ENCODE measurements at regions not wholly inside any gene's neighbourhood (a gene's known extent, or its start where the extent isn't known, plus 50 kb on each side); places are given as distances from the start of the nearest gene placed in this dataset.

DNA sequence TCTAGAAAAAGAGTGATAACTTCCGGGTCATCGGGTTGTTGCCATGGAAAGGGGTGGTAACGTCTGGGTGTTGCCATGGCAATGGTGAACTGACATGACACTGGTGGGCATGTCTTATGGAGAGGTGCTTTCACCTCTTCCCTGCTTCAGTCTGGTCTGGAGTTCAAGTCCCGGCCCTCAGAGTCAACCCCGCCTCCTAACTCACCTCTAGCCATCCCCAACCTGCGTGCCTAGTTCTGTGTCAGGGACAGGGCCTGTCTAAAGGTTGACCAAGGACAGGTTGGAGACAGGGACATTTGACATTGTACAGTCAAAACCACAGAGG, 96.0 kb downstream of the LSM3 start:
- TF ChIP-seq, protein P1, sequence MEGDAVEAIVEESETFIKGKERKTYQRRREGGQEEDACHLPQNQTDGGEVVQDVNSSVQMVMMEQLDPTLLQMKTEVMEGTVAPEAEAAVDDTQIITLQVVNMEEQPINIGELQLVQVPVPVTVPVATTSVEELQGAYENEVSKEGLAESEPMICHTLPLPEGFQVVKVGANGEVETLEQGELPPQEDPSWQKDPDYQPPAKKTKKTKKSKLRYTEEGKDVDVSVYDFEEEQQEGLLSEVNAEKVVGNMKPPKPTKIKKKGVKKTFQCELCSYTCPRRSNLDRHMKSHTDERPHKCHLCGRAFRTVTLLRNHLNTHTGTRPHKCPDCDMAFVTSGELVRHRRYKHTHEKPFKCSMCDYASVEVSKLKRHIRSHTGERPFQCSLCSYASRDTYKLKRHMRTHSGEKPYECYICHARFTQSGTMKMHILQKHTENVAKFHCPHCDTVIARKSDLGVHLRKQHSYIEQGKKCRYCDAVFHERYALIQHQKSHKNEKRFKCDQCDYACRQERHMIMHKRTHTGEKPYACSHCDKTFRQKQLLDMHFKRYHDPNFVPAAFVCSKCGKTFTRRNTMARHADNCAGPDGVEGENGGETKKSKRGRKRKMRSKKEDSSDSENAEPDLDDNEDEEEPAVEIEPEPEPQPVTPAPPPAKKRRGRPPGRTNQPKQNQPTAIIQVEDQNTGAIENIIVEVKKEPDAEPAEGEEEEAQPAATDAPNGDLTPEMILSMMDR (conservative IDR thresholded peaks at IDR 0.05; ENCODE audit: low read depth, low read length), result no peak
- TF ChIP-seq EZH2 (IDR thresholded peaks at IDR 0.05; ENCODE audit: borderline replicate concordance, low read depth, low read length, poor library complexity, severe bottlenecking), result no peak

Measured in A673 (cell line).